ENCODE measurements at regions not wholly inside any gene's neighbourhood (a gene's known extent, or its start where the extent isn't known, plus 50 kb on each side); places are given as distances from the start of the nearest gene placed in this dataset.

- DNase-seq (ENCODE audit: low read depth in 2 of 2), result no peak
Measured at GRCh38 chr5:58151414-58151813, 308.5 kb downstream of the PLK2 start.

GRCh38 chr5:58150926-58151325 lies 309.0 kb downstream of the PLK2 start:
- no peak for DNase-seq (ENCODE audit: low read depth in 2 of 2)

GRCh38 chr5:58149746-58150145 lies 310.1 kb downstream of the PLK2 start:
- no peak for DNase-seq (ENCODE audit: low read depth in 2 of 2)

- DNase-seq (ENCODE audit: low read depth in 2 of 2), result no peak
Measured at GRCh38 chr5:58149345-58149744, 310.5 kb downstream of the PLK2 start.

GRCh38 chr5:58148254-58148775 lies 311.6 kb downstream of the PLK2 start:
- DNase-seq (ENCODE audit: low read depth in 2 of 2), result no peak

- DNase-seq (ENCODE audit: low read depth in 2 of 2), result no peak
Measured at GRCh38 chr5:58145397-58145934, 314.4 kb downstream of the PLK2 start.

- no peak for DNase-seq (ENCODE audit: low read depth in 2 of 2)
Measured at GRCh38 chr5:58143727-58144126, 316.2 kb downstream of the PLK2 start.

GRCh38 chr5:58143181-58143580 lies 316.7 kb downstream of the PLK2 start:
- no peak for DNase-seq (ENCODE audit: low read depth in 2 of 2)

GRCh38 chr5:58138791-58139190 lies 321.1 kb downstream of the PLK2 start:
- DNase-seq (ENCODE audit: low read depth in 2 of 2), result no peak

- no peak for DNase-seq (ENCODE audit: low read depth in 2 of 2)
Measured at GRCh38 chr5:58136406-58136805, 323.5 kb downstream of the PLK2 start.

GRCh38 chr5:58135571-58136335 lies 324.1 kb downstream of the PLK2 start:
- no peak for DNase-seq (ENCODE audit: low read depth in 2 of 2)

- peak; percentile 89 to 93 for DNase-seq (ENCODE audit: low read depth in 2 of 2)
Measured at GRCh38 chr5:58133631-58134296, 326.1 kb downstream of the PLK2 start.

- no peak for DNase-seq (ENCODE audit: low read depth in 2 of 2)
Measured at GRCh38 chr5:58133216-58133615, 326.7 kb downstream of the PLK2 start.

GRCh38 chr5:58127255-58128220 lies 332.3 kb downstream of the PLK2 start:
- no peak for DNase-seq (ENCODE audit: low read depth in 2 of 2)

- DNase-seq (ENCODE audit: low read depth in 2 of 2), result no peak
Measured at GRCh38 chr5:58123501-58123900, 336.4 kb downstream of the PLK2 start.

GRCh38 chr5:58122848-58123392 lies 337.0 kb downstream of the PLK2 start:
- DNase-seq (ENCODE audit: low read depth in 2 of 2), result no peak

- no peak for DNase-seq (ENCODE audit: low read depth in 2 of 2)
Measured at GRCh38 chr5:58122157-58122556, 337.7 kb downstream of the PLK2 start.

- DNase-seq (ENCODE audit: low read depth in 2 of 2), result no peak
Measured at GRCh38 chr5:58121391-58121790, 338.5 kb downstream of the PLK2 start.

GRCh38 chr5:58117542-58117941 lies 342.3 kb downstream of the PLK2 start:
- no peak for DNase-seq (ENCODE audit: low read depth in 2 of 2)

- DNase-seq (ENCODE audit: low read depth in 2 of 2), result no peak
Measured at GRCh38 chr5:58116346-58116745, 343.5 kb downstream of the PLK2 start.

GRCh38 chr5:58115811-58116210 lies 344.1 kb downstream of the PLK2 start:
- DNase-seq (ENCODE audit: low read depth in 2 of 2), result no peak
